WTC11 (cell line): ENCODE measurements at regions not wholly inside any gene's neighbourhood (a gene's known extent, or its start where the extent isn't known, plus 50 kb on each side); places are given as distances from the start of the nearest gene placed in this dataset.

Experiments used
- ATAC-seq: fragments of 200-7000 bp; cut with Tn5 transposase; 2 replicates; pipeline ENCODE4 v1.10.0; 2021; ENCODE audit warnings: mild to moderate bottlenecking, moderate library complexity
- CTCF ChIA-PET: fragments of 300-600 bp; sonication (Branson Sonifier 250); formaldehyde crosslinking; loops from one replicate; lab custom pipeline; 2021; ENCODE audit warnings: antibody characterized with exemption; lab: Charles Lee
- POLR2A ChIA-PET: fragments of 350-600 bp; sonication (Branson Sonifier 250); formaldehyde crosslinking; loops from one replicate; lab custom pipeline; 2021; ENCODE audit warnings: antibody characterized with exemption; lab: Charles Lee
- DNase-seq: peaks from one replicate; pipeline ENCODE4 v3.0.0; 2021; ENCODE audit warnings: low spot score
- H3K27ac Mint-ChIP-seq: 2 replicates; pipeline ENCODE4 v1.8.0; 2021; ENCODE audit warnings: mixed read lengths
- H3K27me3 Mint-ChIP-seq: 2 replicates; pipeline ENCODE4 v1.8.0; 2021; ENCODE audit warnings: low read depth, mild to moderate bottlenecking, moderate library complexity, mixed read lengths
- H3K36me3 Mint-ChIP-seq: 2 replicates; pipeline ENCODE4 v1.8.0; 2021; ENCODE audit warnings: mixed read lengths
- H3K4me1 Mint-ChIP-seq: 2 replicates; pipeline ENCODE4 v1.8.0; 2022; ENCODE audit warnings: mixed read lengths
- H3K4me3 Mint-ChIP-seq: 2 replicates; pipeline ENCODE4 v1.8.0; 2021; ENCODE audit warnings: mild to moderate bottlenecking, moderate library complexity, mixed read lengths
- H3K9me3 Mint-ChIP-seq: 2 replicates; pipeline ENCODE4 v1.8.0; 2021; ENCODE audit warnings: mixed read lengths
- ELF4 ChIP-seq: sonication (generic); formaldehyde crosslinking; IDR thresholded peaks from 2 replicates; pipeline ENCODE4 v1.8.1; 2022; ENCODE audit warnings: low read depth, mild to moderate bottlenecking, moderate library complexity, missing genetic modification reagents
- FOXP4 ChIP-seq: sonication (generic); formaldehyde crosslinking; IDR thresholded peaks from 2 replicates; pipeline ENCODE4 v1.8.0; 2022; ENCODE audit warnings: mild to moderate bottlenecking, missing genetic modification reagents
- NFATC4 ChIP-seq: fragments of 250-450 bp; sonication (Bioruptor Pico); IDR thresholded peaks from 2 replicates; pipeline ENCODE4 v1.9.0; 2021; ENCODE audit warnings: mild to moderate bottlenecking
- NR1H2 ChIP-seq: sonication (generic); formaldehyde crosslinking; IDR thresholded peaks from 2 replicates; pipeline ENCODE4 v1.9.0; 2021; ENCODE audit warnings: mild to moderate bottlenecking, moderate library complexity, missing genetic modification reagents
- NR2C2 ChIP-seq: sonication (generic); formaldehyde crosslinking; IDR thresholded peaks from 2 replicates; pipeline ENCODE4 v1.8.0; 2022; ENCODE audit warnings: mild to moderate bottlenecking, missing genetic modification reagents
- RORB ChIP-seq: fragments of 250-450 bp; sonication (Bioruptor Pico); IDR thresholded peaks from 2 replicates; pipeline ENCODE4 v1.9.0; 2021; ENCODE audit warnings: mild to moderate bottlenecking
- TEAD4 ChIP-seq: sonication (generic); formaldehyde crosslinking; IDR thresholded peaks from 2 replicates; pipeline ENCODE4 v1.8.0; 2022; ENCODE audit warnings: mild to moderate bottlenecking, missing genetic modification reagents
- TP53 ChIP-seq: sonication (generic); formaldehyde crosslinking; IDR thresholded peaks from 2 replicates; pipeline ENCODE4 v1.8.1; 2023; ENCODE audit warnings: mild to moderate bottlenecking, missing genetic modification reagents
- ZNF138 ChIP-seq: sonication (generic); formaldehyde crosslinking; conservative IDR thresholded peaks from 2 replicates; pipeline ENCODE4 v1.8.1; 2022; ENCODE audit warnings: mild to moderate bottlenecking, moderate library complexity, missing genetic modification reagents
- ZNF263 ChIP-seq: sonication (generic); formaldehyde crosslinking; IDR thresholded peaks from 2 replicates; pipeline ENCODE4 v1.8.1; 2022; ENCODE audit warnings: low read depth, mild to moderate bottlenecking, moderate library complexity, missing genetic modification reagents
- ZNF425 ChIP-seq: fragments of 250-450 bp; sonication (Bioruptor Pico); conservative IDR thresholded peaks from 2 replicates; pipeline ENCODE4 v1.9.0; 2021; ENCODE audit warnings: mild to moderate bottlenecking
- ZNF512 ChIP-seq: sonication (generic); formaldehyde crosslinking; IDR thresholded peaks from 2 replicates; pipeline ENCODE4 v1.8.1; 2022; ENCODE audit warnings: missing genetic modification reagents, borderline replicate concordance
- TF ChIP-seq, protein P1 (sequence below): sonication (generic); formaldehyde crosslinking; IDR thresholded peaks from 2 replicates; pipeline ENCODE4 v1.8.1; 2023; ENCODE audit warnings: mild to moderate bottlenecking, missing genetic modification reagents, borderline replicate concordance
- TF ChIP-seq, protein P2 (sequence below): sonication (generic); formaldehyde crosslinking; IDR thresholded peaks from 2 replicates; pipeline ENCODE4 v1.8.0; 2023; ENCODE audit warnings: missing genetic modification reagents, mild to moderate bottlenecking, borderline replicate concordance
- TF ChIP-seq, protein P3 (sequence below): sonication (generic); formaldehyde crosslinking; IDR thresholded peaks from 2 replicates; pipeline ENCODE4 v1.8.1; 2022; ENCODE audit warnings: mild to moderate bottlenecking, moderate library complexity, missing genetic modification reagents

DNA sequence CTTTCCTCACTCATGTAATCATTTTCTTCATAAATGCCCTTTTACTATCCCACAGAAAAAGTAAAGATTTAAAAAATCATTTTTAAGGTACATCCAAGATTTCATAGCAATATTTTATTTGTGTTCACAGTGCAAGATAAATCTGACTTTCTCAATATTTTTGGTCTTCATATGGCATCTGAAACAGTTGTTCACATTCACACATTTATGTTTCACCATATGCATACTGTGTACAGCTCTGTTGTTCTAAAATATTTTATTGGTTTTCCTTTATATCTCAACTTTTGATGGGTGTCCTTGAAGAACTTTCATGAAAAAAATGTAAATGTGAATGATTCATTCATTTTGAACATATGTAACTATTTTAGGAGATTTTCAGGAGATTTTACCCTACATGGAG, 348.7 kb downstream of the SNAPC1 start:
- ATAC-seq (no peak), DNase-seq (no peak)
- Mint-ChIP-seq H3K27me3 (peaks cover 21% of the 10 kb centered on the region), H3K4me3 (no peak overlapping the region), H3K36me3 (no peaks in the 10 kb centered on the region), H3K27ac (no peak overlapping the region), H3K4me1 (peaks cover 9% of the 10 kb centered on the region), H3K9me3 (no peaks in the 10 kb centered on the region)
- CTCF ChIA-PET, result interaction anchor here (1.2 kb wide), 1 partner anchor 186 kb away, joined by 4 read pairs; no protein-coding TSS in a partner anchor
- POLR2A ChIA-PET, result no interaction called here
- TF ChIP-seq NR1H2 (no peak), FOXP4 (CRISPR knock-in tag) (no peak), RORB (CRISPR knock-in tag) (no peak), NFATC4 (CRISPR knock-in tag) (no peak), ELF4 (CRISPR knock-in tag) (no peak), ZNF263 (CRISPR knock-in tag) (no peak), NR2C2 (CRISPR knock-in tag) (no peak), ZNF425 (no peak), TEAD4 (CRISPR knock-in tag) (no peak), ZNF512 (CRISPR knock-in tag) (no peak), TP53 (CRISPR knock-in tag) (no peak), ZNF138 (no peak)
- TF ChIP-seq, protein P1, sequence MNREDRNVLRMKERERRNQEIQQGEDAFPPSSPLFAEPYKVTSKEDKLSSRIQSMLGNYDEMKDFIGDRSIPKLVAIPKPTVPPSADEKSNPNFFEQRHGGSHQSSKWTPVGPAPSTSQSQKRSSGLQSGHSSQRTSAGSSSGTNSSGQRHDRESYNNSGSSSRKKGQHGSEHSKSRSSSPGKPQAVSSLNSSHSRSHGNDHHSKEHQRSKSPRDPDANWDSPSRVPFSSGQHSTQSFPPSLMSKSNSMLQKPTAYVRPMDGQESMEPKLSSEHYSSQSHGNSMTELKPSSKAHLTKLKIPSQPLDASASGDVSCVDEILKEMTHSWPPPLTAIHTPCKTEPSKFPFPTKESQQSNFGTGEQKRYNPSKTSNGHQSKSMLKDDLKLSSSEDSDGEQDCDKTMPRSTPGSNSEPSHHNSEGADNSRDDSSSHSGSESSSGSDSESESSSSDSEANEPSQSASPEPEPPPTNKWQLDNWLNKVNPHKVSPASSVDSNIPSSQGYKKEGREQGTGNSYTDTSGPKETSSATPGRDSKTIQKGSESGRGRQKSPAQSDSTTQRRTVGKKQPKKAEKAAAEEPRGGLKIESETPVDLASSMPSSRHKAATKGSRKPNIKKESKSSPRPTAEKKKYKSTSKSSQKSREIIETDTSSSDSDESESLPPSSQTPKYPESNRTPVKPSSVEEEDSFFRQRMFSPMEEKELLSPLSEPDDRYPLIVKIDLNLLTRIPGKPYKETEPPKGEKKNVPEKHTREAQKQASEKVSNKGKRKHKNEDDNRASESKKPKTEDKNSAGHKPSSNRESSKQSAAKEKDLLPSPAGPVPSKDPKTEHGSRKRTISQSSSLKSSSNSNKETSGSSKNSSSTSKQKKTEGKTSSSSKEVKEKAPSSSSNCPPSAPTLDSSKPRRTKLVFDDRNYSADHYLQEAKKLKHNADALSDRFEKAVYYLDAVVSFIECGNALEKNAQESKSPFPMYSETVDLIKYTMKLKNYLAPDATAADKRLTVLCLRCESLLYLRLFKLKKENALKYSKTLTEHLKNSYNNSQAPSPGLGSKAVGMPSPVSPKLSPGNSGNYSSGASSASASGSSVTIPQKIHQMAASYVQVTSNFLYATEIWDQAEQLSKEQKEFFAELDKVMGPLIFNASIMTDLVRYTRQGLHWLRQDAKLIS (CRISPR knock-in tag), result no peak
- TF ChIP-seq, protein P2, sequence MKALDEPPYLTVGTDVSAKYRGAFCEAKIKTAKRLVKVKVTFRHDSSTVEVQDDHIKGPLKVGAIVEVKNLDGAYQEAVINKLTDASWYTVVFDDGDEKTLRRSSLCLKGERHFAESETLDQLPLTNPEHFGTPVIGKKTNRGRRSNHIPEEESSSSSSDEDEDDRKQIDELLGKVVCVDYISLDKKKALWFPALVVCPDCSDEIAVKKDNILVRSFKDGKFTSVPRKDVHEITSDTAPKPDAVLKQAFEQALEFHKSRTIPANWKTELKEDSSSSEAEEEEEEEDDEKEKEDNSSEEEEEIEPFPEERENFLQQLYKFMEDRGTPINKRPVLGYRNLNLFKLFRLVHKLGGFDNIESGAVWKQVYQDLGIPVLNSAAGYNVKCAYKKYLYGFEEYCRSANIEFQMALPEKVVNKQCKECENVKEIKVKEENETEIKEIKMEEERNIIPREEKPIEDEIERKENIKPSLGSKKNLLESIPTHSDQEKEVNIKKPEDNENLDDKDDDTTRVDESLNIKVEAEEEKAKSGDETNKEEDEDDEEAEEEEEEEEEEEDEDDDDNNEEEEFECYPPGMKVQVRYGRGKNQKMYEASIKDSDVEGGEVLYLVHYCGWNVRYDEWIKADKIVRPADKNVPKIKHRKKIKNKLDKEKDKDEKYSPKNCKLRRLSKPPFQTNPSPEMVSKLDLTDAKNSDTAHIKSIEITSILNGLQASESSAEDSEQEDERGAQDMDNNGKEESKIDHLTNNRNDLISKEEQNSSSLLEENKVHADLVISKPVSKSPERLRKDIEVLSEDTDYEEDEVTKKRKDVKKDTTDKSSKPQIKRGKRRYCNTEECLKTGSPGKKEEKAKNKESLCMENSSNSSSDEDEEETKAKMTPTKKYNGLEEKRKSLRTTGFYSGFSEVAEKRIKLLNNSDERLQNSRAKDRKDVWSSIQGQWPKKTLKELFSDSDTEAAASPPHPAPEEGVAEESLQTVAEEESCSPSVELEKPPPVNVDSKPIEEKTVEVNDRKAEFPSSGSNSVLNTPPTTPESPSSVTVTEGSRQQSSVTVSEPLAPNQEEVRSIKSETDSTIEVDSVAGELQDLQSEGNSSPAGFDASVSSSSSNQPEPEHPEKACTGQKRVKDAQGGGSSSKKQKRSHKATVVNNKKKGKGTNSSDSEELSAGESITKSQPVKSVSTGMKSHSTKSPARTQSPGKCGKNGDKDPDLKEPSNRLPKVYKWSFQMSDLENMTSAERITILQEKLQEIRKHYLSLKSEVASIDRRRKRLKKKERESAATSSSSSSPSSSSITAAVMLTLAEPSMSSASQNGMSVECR (CRISPR knock-in tag), result no peak
- TF ChIP-seq, protein P3, sequence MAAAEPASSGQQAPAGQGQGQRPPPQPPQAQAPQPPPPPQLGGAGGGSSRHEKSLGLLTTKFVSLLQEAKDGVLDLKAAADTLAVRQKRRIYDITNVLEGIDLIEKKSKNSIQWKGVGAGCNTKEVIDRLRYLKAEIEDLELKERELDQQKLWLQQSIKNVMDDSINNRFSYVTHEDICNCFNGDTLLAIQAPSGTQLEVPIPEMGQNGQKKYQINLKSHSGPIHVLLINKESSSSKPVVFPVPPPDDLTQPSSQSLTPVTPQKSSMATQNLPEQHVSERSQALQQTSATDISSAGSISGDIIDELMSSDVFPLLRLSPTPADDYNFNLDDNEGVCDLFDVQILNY (CRISPR knock-in tag), result no peak
